ENCODE measurements at regions not wholly inside any gene's neighbourhood (a gene's known extent, or its start where the extent isn't known, plus 50 kb on each side); places are given as distances from the start of the nearest gene placed in this dataset.

DNA sequence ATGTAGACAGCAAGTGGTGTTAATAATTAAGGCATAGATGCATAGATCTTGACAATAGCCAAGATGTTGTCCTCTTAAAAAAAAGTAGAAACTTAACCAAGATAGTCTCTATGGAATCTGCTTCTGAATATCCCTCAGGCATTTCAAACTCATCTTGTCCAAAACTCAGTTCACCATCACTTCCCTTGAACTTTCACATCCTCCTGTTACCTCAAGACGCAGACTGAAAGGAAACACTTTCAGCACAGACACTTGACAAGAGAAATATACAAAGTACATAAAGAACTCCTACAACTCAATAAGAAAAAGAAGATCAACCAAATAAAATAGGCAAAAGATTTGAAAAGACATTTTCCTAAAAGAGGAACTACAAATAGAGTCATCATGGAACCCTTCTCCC, 451.1 kb downstream of the FOXO1 start:
- Histone ChIP-seq H3K36me3 (no peaks in the 10 kb centered on the region), H3K27me3 (no peaks in the 10 kb centered on the region), H3K4me3 (no peak overlapping the region), H3K9me3 (no peaks in the 10 kb centered on the region), H3K27ac (no peak overlapping the region), H3K4me1 (no peaks in the 10 kb centered on the region)
- intact Hi-C loops (cut with DNase I; ENCODE audit: low total_unique reads) = no loop called here
- DNase-seq (ENCODE audit: low spot score in 2 of 2) = no peak
- no peak for TF ChIP-seq POLR2AphosphoS5 (IDR thresholded peaks at IDR 0.05)
- no peak for TF ChIP-seq POLR2A (IDR thresholded peaks at IDR 0.05)
- TF ChIP-seq, protein P1, sequence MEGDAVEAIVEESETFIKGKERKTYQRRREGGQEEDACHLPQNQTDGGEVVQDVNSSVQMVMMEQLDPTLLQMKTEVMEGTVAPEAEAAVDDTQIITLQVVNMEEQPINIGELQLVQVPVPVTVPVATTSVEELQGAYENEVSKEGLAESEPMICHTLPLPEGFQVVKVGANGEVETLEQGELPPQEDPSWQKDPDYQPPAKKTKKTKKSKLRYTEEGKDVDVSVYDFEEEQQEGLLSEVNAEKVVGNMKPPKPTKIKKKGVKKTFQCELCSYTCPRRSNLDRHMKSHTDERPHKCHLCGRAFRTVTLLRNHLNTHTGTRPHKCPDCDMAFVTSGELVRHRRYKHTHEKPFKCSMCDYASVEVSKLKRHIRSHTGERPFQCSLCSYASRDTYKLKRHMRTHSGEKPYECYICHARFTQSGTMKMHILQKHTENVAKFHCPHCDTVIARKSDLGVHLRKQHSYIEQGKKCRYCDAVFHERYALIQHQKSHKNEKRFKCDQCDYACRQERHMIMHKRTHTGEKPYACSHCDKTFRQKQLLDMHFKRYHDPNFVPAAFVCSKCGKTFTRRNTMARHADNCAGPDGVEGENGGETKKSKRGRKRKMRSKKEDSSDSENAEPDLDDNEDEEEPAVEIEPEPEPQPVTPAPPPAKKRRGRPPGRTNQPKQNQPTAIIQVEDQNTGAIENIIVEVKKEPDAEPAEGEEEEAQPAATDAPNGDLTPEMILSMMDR (IDR thresholded peaks at IDR 0.05) = no peak

DNA sequence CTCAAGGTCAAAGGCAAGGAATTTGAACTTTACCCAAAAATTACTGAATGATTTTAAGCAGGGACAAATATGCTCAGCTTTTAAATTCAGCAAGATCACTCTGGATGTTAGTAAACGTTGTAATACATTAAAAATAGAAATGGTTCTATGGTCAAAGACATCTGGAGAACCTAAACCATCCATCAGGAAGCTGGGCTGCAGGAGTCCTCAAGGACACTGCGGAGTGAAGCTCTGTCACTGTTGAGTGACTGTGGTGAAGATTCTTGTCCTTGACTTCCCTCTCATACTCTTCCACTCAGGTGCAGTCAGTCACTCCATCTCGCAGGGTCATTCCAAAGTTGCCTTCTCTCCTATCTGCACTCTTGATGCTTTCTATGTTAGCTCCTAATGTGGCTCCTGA, 450.7 kb downstream of the FOXO1 start:
- Histone ChIP-seq H3K4me3 (no peak overlapping the region), H3K36me3 (no peaks in the 10 kb centered on the region), H3K4me1 (peaks cover 0 to 2% of the 10 kb centered on the region in 2 donors), H3K27me3 (no peaks in the 10 kb centered on the region), H3K27ac (no peak overlapping the region), H3K9me3 (no peaks in the 10 kb centered on the region)
- intact Hi-C loops (cut with DNase I; ENCODE audit: low total_unique reads) = no loop called here
- TF ChIP-seq, protein P1 (IDR thresholded peaks at IDR 0.05) = no peak
- no peak for TF ChIP-seq POLR2A (IDR thresholded peaks at IDR 0.05)
- TF ChIP-seq POLR2AphosphoS5 (IDR thresholded peaks at IDR 0.05) = no peak
- no peak for DNase-seq (ENCODE audit: low spot score in 2 of 2)

DNA sequence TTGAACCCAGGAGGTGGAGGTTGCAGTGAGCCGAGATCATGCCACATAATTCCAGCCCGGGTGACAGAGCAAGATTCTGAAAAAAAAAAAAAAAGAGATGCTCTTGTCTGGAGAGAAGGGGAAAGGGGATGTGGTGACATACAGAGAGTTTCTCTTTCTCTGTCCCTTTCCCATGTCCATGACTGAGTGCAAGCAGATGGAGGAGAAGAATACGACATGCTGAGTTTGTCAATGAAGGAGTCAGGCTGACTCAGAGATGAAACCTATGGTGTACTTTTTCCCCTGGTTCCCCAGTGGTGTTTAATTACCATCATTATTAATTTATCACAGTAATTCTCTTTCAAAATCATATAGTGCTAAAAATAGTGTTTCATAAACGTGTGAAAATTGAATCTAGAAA, 448.8 kb downstream of the FOXO1 start:
- DNase-seq (ENCODE audit: low spot score in 2 of 2) = no peak
- Histone ChIP-seq H3K36me3 (no peaks in the 10 kb centered on the region), H3K9me3 (no peaks in the 10 kb centered on the region), H3K27me3 (no peaks in the 10 kb centered on the region), H3K4me1 (peaks cover 0 to 19% of the 10 kb centered on the region in 2 donors), H3K27ac (no peak overlapping the region), H3K4me3 (no peak overlapping the region)
- intact Hi-C loops (cut with DNase I; ENCODE audit: low total_unique reads) = no loop called here
- TF ChIP-seq, protein P1 (IDR thresholded peaks at IDR 0.05) = no peak
- TF ChIP-seq POLR2AphosphoS5 (IDR thresholded peaks at IDR 0.05) (no peak), POLR2A (IDR thresholded peaks at IDR 0.05) (no peak)

DNA sequence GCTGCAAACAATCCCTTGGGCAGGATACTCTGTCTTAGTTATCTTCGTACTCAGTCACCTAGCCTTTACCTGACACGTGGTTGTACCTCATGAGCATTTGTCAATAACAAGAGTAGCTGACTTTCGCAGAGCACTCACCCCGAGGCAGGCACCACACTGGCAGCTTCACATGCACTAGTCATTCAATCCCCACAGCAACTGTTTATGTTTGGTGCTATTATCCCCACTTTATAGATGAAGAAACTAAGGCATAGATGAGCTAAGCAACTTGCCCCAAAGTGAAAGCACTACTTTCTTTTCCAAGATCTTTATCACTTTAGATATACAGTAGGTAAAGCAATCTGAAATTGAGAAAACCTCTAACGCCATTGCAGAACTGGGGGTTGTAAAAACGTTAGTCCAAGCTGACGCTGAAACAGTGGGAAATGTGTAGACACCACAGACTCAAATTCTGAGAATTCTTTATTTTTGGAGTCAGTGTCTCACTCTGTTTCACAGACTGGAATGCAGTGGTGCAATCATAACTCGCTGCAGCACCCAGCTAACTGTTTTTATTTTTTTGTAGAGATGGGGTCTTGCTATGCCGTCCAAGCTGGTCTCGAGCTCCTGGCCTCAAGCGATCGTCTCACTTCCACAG, 446.0 kb downstream of the FOXO1 start:
- no peak overlapping the region for H3K4me3 ChIP-seq
- intact Hi-C loops (cut with DNase I; ENCODE audit: low total_unique reads) = no loop called here
- no peaks in the 10 kb centered on the region for H3K27me3 ChIP-seq
- H3K9me3 ChIP-seq = no peaks in the 10 kb centered on the region
- peaks cover 0 to 23% of the 10 kb centered on the region in 2 donors for H3K4me1 ChIP-seq
- H3K36me3 ChIP-seq = no peaks in the 10 kb centered on the region
- TF ChIP-seq POLR2AphosphoS5 (IDR thresholded peaks at IDR 0.05) = no peak
- TF ChIP-seq, protein P1 (IDR thresholded peaks at IDR 0.05) = no peak
- TF ChIP-seq POLR2A (IDR thresholded peaks at IDR 0.05) = no peak
- DNase-seq (ENCODE audit: low spot score in 2 of 2) = no peak
- H3K27ac ChIP-seq = peak overlapping the region; percentile 89

DNA sequence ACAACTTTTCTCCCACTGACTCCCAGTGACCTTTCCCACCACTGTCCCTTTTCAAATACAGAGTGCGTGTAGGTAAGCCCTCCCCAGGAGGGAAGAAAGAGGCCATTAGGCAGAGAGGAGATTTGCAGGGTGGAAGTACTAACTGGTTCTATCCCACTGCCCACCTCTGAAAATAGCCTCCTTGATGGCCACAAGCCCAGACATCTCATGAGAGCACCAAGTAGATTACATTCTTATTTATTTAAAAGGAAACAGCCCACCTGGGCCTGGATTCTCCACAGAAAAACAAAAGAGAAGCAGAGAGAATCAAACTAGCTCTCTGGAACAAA, 445.3 kb downstream of the FOXO1 start:
- peak overlapping the region; percentile 89 for H3K27ac ChIP-seq
- DNase-seq (ENCODE audit: low spot score in 2 of 2) = peak in 1 of 2 donors; percentile 35
- intact Hi-C loops (cut with DNase I; ENCODE audit: low total_unique reads) = no loop called here

More for the DNA sequence above, 445.3 kb downstream of the FOXO1 start:
- peaks cover 0 to 23% of the 10 kb centered on the region in 2 donors for H3K4me1 ChIP-seq
- H3K9me3 ChIP-seq = no peaks in the 10 kb centered on the region
- H3K4me3 ChIP-seq = no peak overlapping the region
- no peaks in the 10 kb centered on the region for H3K36me3 ChIP-seq
- TF ChIP-seq POLR2AphosphoS5 (IDR thresholded peaks at IDR 0.05) (no peak), POLR2A (IDR thresholded peaks at IDR 0.05) (no peak)
- TF ChIP-seq, protein P1 (IDR thresholded peaks at IDR 0.05) = no peak
- no peaks in the 10 kb centered on the region for H3K27me3 ChIP-seq

Measured in breast epithelium (tissue), 4 donors.